ENCODE measurements at regions not wholly inside any gene's neighbourhood (a gene's known extent, or its start where the extent isn't known, plus 50 kb on each side); places are given as distances from the start of the nearest gene placed in this dataset.
"Not testable (repeated sequence)": the region's sequence is repeated elsewhere in the genome, so short reads cannot be mapped to it uniquely, and the experiment has no call there.

- TF ChIP-seq POLR2AphosphoS5 (IDR thresholded peaks at IDR 0.05; ENCODE audit: low read depth, low read length); POLR2A (IDR thresholded peaks at IDR 0.05; ENCODE audit: low read depth, low read length); TAF1 (IDR thresholded peaks at IDR 0.05; ENCODE audit: borderline replicate concordance, low read depth, low read length): not testable (repeated sequence)
Measured at GRCh38 chrX:89557146-89557545, 364.6 kb upstream of the TGIF2LX start.

Data from GM12892 (cell line).